ENCODE measurements at regions not wholly inside any gene's neighbourhood (a gene's known extent, or its start where the extent isn't known, plus 50 kb on each side); places are given as distances from the start of the nearest gene placed in this dataset.
"Not testable (repeated sequence)": the region's sequence is repeated elsewhere in the genome, so short reads cannot be mapped to it uniquely, and the experiment has no call there.

GRCh38 chr15:22651179-22651578 lies 135.3 kb upstream of the NIPA1 start:
- TF ChIP-seq CTCF (conservative IDR thresholded peaks at IDR 0.05; ENCODE audit: low read depth, low read length); EZH2 (IDR thresholded peaks at IDR 0.05; ENCODE audit: low read length, unreplicated experiment): not testable (repeated sequence)

All from PC-3 (cell line).